SK-N-SH treated with all-trans-retinoic acid at 6 μM for 48 hours (cell line): ENCODE measurements at regions not wholly inside any gene's neighbourhood (a gene's known extent, or its start where the extent isn't known, plus 50 kb on each side); places are given as distances from the start of the nearest gene placed in this dataset.
"Not testable (repeated sequence)": the region's sequence is repeated elsewhere in the genome, so short reads cannot be mapped to it uniquely, and the experiment has no call there.

Experiments used
- ATAC-seq: fragments of 200-7000 bp; cut with Tn5 transposase; 3 replicates; pipeline ENCODE4 v1.9.1; 2020; ENCODE audit warnings: mild to moderate bottlenecking, moderate library complexity
- ARNTL ChIP-seq: fragments of 450-650 bp; formaldehyde crosslinking; IDR thresholded peaks from 2 replicates; pipeline ENCODE4 v1.5.0; 2020; ENCODE audit warnings: low read depth, mild to moderate bottlenecking, moderate library complexity, borderline replicate concordance
- BACH2 ChIP-seq: fragments of 250-450 bp; sonication (Bioruptor Pico); IDR thresholded peaks from 2 replicates; pipeline ENCODE4 v1.9.0; 2021; ENCODE audit warnings: mild to moderate bottlenecking, borderline replicate concordance
- CREB5 ChIP-seq: fragments of 250-450 bp; sonication (Bioruptor Pico); IDR thresholded peaks from 2 replicates; pipeline ENCODE4 v1.5.1; 2020; ENCODE audit warnings: low read depth, mild to moderate bottlenecking, moderate library complexity
- CSDC2 ChIP-seq: fragments of 250-450 bp; sonication (Bioruptor Pico); IDR thresholded peaks from 2 replicates; pipeline ENCODE4 v1.5.0; 2020; ENCODE audit warnings: mild to moderate bottlenecking, moderate library complexity
- CSRNP3 ChIP-seq: fragments of 250-450 bp; sonication (Bioruptor Pico); IDR thresholded peaks from 2 replicates; pipeline ENCODE4 v1.5.1; 2021; ENCODE audit warnings: mild to moderate bottlenecking, moderate library complexity
- ESRRG ChIP-seq: fragments of 250-450 bp; sonication (Bioruptor Pico); IDR thresholded peaks from 2 replicates; pipeline ENCODE4 v1.6.1; 2021; ENCODE audit warnings: mild to moderate bottlenecking
- GLIS3 ChIP-seq: fragments of 250-450 bp; sonication (Bioruptor Pico); IDR thresholded peaks from 2 replicates; pipeline ENCODE4 v1.5.0; 2020; ENCODE audit warnings: mild to moderate bottlenecking, moderate library complexity
- OSR1 ChIP-seq: fragments of 250-450 bp; sonication (Bioruptor Pico); IDR thresholded peaks from 2 replicates; pipeline ENCODE4 v1.8.0; 2022; ENCODE audit warnings: moderate library complexity, mild to moderate bottlenecking, inconsistent platforms
- PATZ1 ChIP-seq: fragments of 250-450 bp; sonication (Bioruptor Pico); IDR thresholded peaks from 2 replicates; pipeline ENCODE4 v1.8.0; 2020; ENCODE audit warnings: mild to moderate bottlenecking, moderate library complexity, borderline replicate concordance
- POU6F1 ChIP-seq: fragments of 250-450 bp; sonication (Bioruptor Pico); IDR thresholded peaks from 2 replicates; pipeline ENCODE4 v1.8.0; 2021; ENCODE audit warnings: low read depth, mild to moderate bottlenecking, moderate library complexity, borderline replicate concordance
- RARB ChIP-seq: fragments of 250-450 bp; sonication (Bioruptor Pico); IDR thresholded peaks from 2 replicates; pipeline ENCODE4 v1.8.0; 2021; ENCODE audit warnings: mild to moderate bottlenecking, moderate library complexity
- SNAI2 ChIP-seq: fragments of 250-450 bp; sonication (Bioruptor Pico); IDR thresholded peaks from 2 replicates; pipeline ENCODE4 v1.5.0; 2020; ENCODE audit warnings: mild to moderate bottlenecking, moderate library complexity
- TCF4 ChIP-seq: fragments of 250-450 bp; sonication (Bioruptor Pico); IDR thresholded peaks from 2 replicates; pipeline ENCODE4 v1.8.0; 2021; ENCODE audit warnings: mild to moderate bottlenecking, moderate library complexity, borderline replicate concordance
- TOX ChIP-seq: fragments of 250-450 bp; sonication (Bioruptor Pico); IDR thresholded peaks from 2 replicates; pipeline ENCODE4 v1.8.0; 2021; ENCODE audit warnings: mild to moderate bottlenecking, moderate library complexity, borderline replicate concordance
- TSHZ2 ChIP-seq: fragments of 250-450 bp; sonication (Bioruptor Pico); IDR thresholded peaks from 2 replicates; pipeline ENCODE4 v1.5.0; 2020; ENCODE audit warnings: mild to moderate bottlenecking, moderate library complexity
- ZC3H10 ChIP-seq: fragments of 250-450 bp; sonication (Bioruptor Pico); IDR thresholded peaks from 2 replicates; pipeline ENCODE4 v1.5.1; 2021; ENCODE audit warnings: mild to moderate bottlenecking, moderate library complexity
- ZFP3 ChIP-seq: fragments of 250-450 bp; sonication (Bioruptor Pico); IDR thresholded peaks from 2 replicates; pipeline ENCODE4 v1.5.0; 2020; ENCODE audit warnings: mild to moderate bottlenecking, moderate library complexity
- ZNF565 ChIP-seq: fragments of 450-650 bp; formaldehyde crosslinking; conservative IDR thresholded peaks from 2 replicates; pipeline ENCODE4 v1.5.0; 2020; ENCODE audit warnings: low read depth, mild to moderate bottlenecking, moderate library complexity
- ZNF70 ChIP-seq: fragments of 450-650 bp; formaldehyde crosslinking; IDR thresholded peaks from 2 replicates; pipeline ENCODE4 v1.5.0; 2020; ENCODE audit warnings: mild to moderate bottlenecking, moderate library complexity

GRCh38 chr20:56752274-56752673, 123.2 kb downstream of the TFAP2C start:
- TF ChIP-seq TOX (CRISPR knock-in tag) (no peak), SNAI2 (CRISPR knock-in tag) (no peak), CREB5 (CRISPR knock-in tag) (no peak), TSHZ2 (no peak), ESRRG (CRISPR knock-in tag) (no peak), BACH2 (CRISPR knock-in tag) (no peak), TCF4 (CRISPR knock-in tag) (no peak), ZFP3 (CRISPR knock-in tag) (no peak), ZNF70 (CRISPR knock-in tag) (no peak), RARB (no peak), GLIS3 (no peak), ZNF565 (CRISPR knock-in tag) (no peak), CSRNP3 (CRISPR knock-in tag) (no peak), ZC3H10 (CRISPR knock-in tag) (no peak)
- ATAC-seq = no peak

- ATAC-seq = no peak
- TF ChIP-seq GLIS3 = no peak
Observed at GRCh38 chr20:56755201-56755600, 126.1 kb downstream of the TFAP2C start.

- not testable (repeated sequence) for ATAC-seq
Observed at GRCh38 chr20:56756658-56757057, 127.6 kb downstream of the TFAP2C start.

GRCh38 chr20:56758706-56759105, 129.6 kb downstream of the TFAP2C start:
- TF ChIP-seq OSR1 (CRISPR knock-in tag) (no peak), PATZ1 (CRISPR knock-in tag) (no peak), ESRRG (CRISPR knock-in tag) (no peak), POU6F1 (no peak), CSDC2 (no peak)
- ATAC-seq = no peak

GRCh38 chr20:56759741-56760278, 130.7 kb downstream of the TFAP2C start:
- no peak for ATAC-seq
- TF ChIP-seq ESRRG (CRISPR knock-in tag) = no peak
- TF ChIP-seq OSR1 (CRISPR knock-in tag) = no peak
- no peak for TF ChIP-seq ARNTL
- no peak for TF ChIP-seq ZNF565 (CRISPR knock-in tag)
- no peak for TF ChIP-seq PATZ1 (CRISPR knock-in tag)
- TF ChIP-seq TSHZ2 = no peak
- no peak for TF ChIP-seq CREB5 (CRISPR knock-in tag)
- TF ChIP-seq TCF4 (CRISPR knock-in tag) = no peak
